Lung (tissue), 11 donors: ENCODE measurements at regions not wholly inside any gene's neighbourhood (a gene's known extent, or its start where the extent isn't known, plus 50 kb on each side); places are given as distances from the start of the nearest gene placed in this dataset.
"Not testable (repeated sequence)": the region's sequence is repeated elsewhere in the genome, so short reads cannot be mapped to it uniquely, and the experiment has no call there.

Source experiments
- ATAC-seq: fragments of 200-7000 bp; cut with Tn5 transposase; one replicate; pipeline ENCODE4 v1.9.1; 2020; ENCODE audit warnings: moderate number of reproducible peaks; ENCODE audit not compliant: insufficient read depth, low FRiP score
- DNase-seq, 3 donors: peaks; one replicate each; pipeline ENCODE4 v3.0.0-alpha.2; 2013 to 2017
- H3K27ac ChIP-seq, 2 donors: one replicate each; pipeline ENCODE4 v1.5.1; 2013; ENCODE audit warnings: mild to moderate bottlenecking in 2 of 2, moderate library complexity in 2 of 2, control low read depth in 1 of 2, inconsistent platforms in 1 of 2, low read depth in 1 of 2, low read length in 1 of 2
- H3K27me3 ChIP-seq, 3 donors: one replicate each; pipeline ENCODE4 v1.5.1; 2013; ENCODE audit warnings: low read length in 2 of 3; ENCODE audit not compliant: control insufficient read depth in 3 of 3, insufficient read depth in 3 of 3
- H3K36me3 ChIP-seq, 4 donors: one replicate each; pipeline ENCODE4 v1.5.1; 2013; ENCODE audit warnings: low read length in 4 of 4, mild to moderate bottlenecking in 1 of 4, moderate library complexity in 1 of 4; ENCODE audit not compliant: control insufficient read depth in 4 of 4, insufficient read depth in 4 of 4
- H3K4me1 ChIP-seq, 5 donors: one replicate each; pipeline ENCODE4 v1.5.1; 2013; ENCODE audit warnings: low read length in 5 of 5, mild to moderate bottlenecking in 2 of 5, moderate library complexity in 1 of 5; ENCODE audit not compliant: control insufficient read depth in 5 of 5, insufficient read depth in 5 of 5
- H3K4me3 ChIP-seq: one replicate; pipeline ENCODE4 v1.5.1; 2013; ENCODE audit warnings: mild to moderate bottlenecking, control low read depth, moderate library complexity
- H3K9ac ChIP-seq, 2 donors: one replicate each; pipeline ENCODE4 v1.5.1; 2013; ENCODE audit warnings: low read length in 2 of 2, control low read depth in 1 of 2; ENCODE audit not compliant: insufficient read depth in 1 of 2
- H3K9me3 ChIP-seq, 4 donors: one replicate each; pipeline ENCODE4 v1.5.1; 2013; ENCODE audit warnings: low read length in 3 of 4, mild to moderate bottlenecking in 1 of 4, moderate library complexity in 1 of 4; ENCODE audit not compliant: control insufficient read depth in 4 of 4, insufficient read depth in 3 of 4
- CTCF ChIP-seq: IDR thresholded peaks from 2 replicates; pipeline ENCODE4 v1.5.1; 2012; ENCODE audit warnings: mild to moderate bottlenecking; ENCODE audit errors: control extremely low read depth, extremely low read depth
- WGBS, 2 donors: extraction: QIAGEN DNeasy Blood & Tissue Kit; methylation state at CpG; one replicate each; pipeline ENCODE4 v1.1.7; 2013; 5-methylcytosine and 5-hydroxymethylcytosine counted together
- donor health status: control.
- donor health status: control.
- donor health status: Bipolar disorder and iron deficiency.
- donor health status: healthy.
- donor health status: DM: yes; HTN: yes; CAD: no.

- Histone ChIP-seq H3K9me3 (peaks cover 0 to 6% (median 1%) of the 10 kb centered on the region in 4 donors), H3K36me3 (no peaks in the 10 kb centered on the region), H3K27me3 (no peaks in the 10 kb centered on the region), H3K4me3 (no peak overlapping the region), H3K9ac (no peak overlapping the region), H3K27ac (no peak overlapping the region), H3K4me1 (no peaks in the 10 kb centered on the region)
- TF ChIP-seq CTCF, result no peak
- ATAC-seq (no peak), DNase-seq (no peak)
- 53 to 64% methylated on average over 1 of the region's 1 CpG for WGBS, 2 donors
These were observed 308.4 kb upstream of the GJE1 start for GRCh38 chr6:141824350-141824749.

- not testable (repeated sequence) for H3K9me3 ChIP-seq, H3K27me3 ChIP-seq, H3K4me3 ChIP-seq, H3K4me1 ChIP-seq, H3K9ac ChIP-seq, H3K36me3 ChIP-seq, ATAC-seq, H3K27ac ChIP-seq, DNase-seq
- 92 to 93% methylated on average over 16 of the region's 16 CpGs for WGBS, 2 donors
These were observed 317.7 kb upstream of the GJE1 start for GRCh38 chr6:141815039-141815438.

GRCh38 chr6:141809901-141810300 lies 322.8 kb upstream of the GJE1 start:
- no peak for TF ChIP-seq CTCF
- Histone ChIP-seq H3K36me3 (no peaks in the 10 kb centered on the region), H3K27ac (no peak overlapping the region), H3K9me3 (no peaks in the 10 kb centered on the region), H3K4me1 (no peaks in the 10 kb centered on the region), H3K4me3 (no peak overlapping the region), H3K9ac (no peak overlapping the region), H3K27me3 (no peaks in the 10 kb centered on the region)
- 83 to 84% methylated on average over 2 of the region's 2 CpGs for WGBS, 2 donors
- DNase-seq (no peak), ATAC-seq (no peak)

GRCh38 chr6:141808662-141809061 lies 324.1 kb upstream of the GJE1 start:
- H3K4me1 ChIP-seq, result no peaks in the 10 kb centered on the region
- TF ChIP-seq CTCF, result no peak
- H3K4me3 ChIP-seq, result no peak overlapping the region
- no peak for DNase-seq
- no peaks in the 10 kb centered on the region for H3K9me3 ChIP-seq
- WGBS, 2 donors, result 76 to 85% methylated on average over 1 of the region's 1 CpG
- no peaks in the 10 kb centered on the region for H3K36me3 ChIP-seq
- H3K27ac ChIP-seq, result no peak overlapping the region
- no peak for ATAC-seq
- H3K9ac ChIP-seq, result no peak overlapping the region
- no peaks in the 10 kb centered on the region for H3K27me3 ChIP-seq

- not testable (repeated sequence) for DNase-seq, H3K27ac ChIP-seq, H3K36me3 ChIP-seq, H3K9me3 ChIP-seq, H3K9ac ChIP-seq, H3K4me1 ChIP-seq, H3K27me3 ChIP-seq, ATAC-seq, H3K4me3 ChIP-seq
- 65 to 79% methylated on average over 1 of the region's 1 CpG for WGBS, 2 donors
These were observed 331.8 kb upstream of the GJE1 start for GRCh38 chr6:141800973-141801372.
